ENCODE measurements at regions not wholly inside any gene's neighbourhood (a gene's known extent, or its start where the extent isn't known, plus 50 kb on each side); places are given as distances from the start of the nearest gene placed in this dataset.
"Not testable (repeated sequence)": the region's sequence is repeated elsewhere in the genome, so short reads cannot be mapped to it uniquely, and the experiment has no call there.

DNA sequence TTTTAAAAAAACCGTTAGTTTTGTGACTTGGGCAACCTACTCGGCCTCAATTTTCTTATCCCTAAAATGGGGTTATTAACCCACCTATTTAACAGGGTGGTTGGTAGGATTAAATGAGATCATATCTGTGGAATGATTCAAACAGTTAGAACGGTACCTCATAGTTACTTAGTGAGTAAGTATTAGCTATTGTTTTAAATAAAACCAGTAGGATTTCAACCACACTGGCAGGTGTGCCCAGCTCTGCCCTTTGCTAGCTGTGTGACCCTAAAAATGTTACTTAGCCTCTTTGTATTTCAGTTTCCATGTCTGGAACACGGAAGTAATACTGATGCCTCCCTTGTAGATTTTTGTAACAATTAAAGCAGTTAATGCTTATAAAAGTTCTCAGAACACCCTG lies 225.8 kb upstream of the SPRY1 start:
- Mint-ChIP-seq H3K27ac (no peak overlapping the region), H3K36me3 (ENCODE audit: low read depth) (peaks cover 16% of the 10 kb centered on the region), H3K27me3 (no peaks in the 10 kb centered on the region), H3K4me1 (ENCODE audit: low read depth) (no peaks in the 10 kb centered on the region), H3K4me3 (no peak overlapping the region), H3K9me3 (no peaks in the 10 kb centered on the region)
- no peak for DNase-seq

DNA sequence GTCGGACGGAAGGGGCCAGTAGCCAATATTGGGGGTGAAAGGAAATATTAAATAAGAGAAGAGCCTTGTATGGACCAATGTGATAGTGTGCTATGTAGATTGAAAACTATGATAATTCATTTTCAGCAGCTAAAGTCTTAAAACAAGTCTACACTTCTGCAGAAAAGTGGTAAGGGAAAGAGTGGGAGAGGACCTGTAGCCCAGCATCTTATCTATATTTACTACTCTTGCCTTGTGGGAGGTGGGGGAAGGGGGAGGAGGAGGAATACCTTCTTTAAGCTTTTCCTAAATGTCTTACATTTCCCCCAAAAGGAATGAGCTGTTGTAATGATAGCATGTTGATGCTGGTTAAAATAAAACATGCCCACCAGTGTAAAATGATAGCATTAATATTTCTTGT lies 220.0 kb upstream of the SPRY1 start:
- no peak for DNase-seq
- Mint-ChIP-seq H3K9me3 (no peaks in the 10 kb centered on the region), H3K27ac (no peak overlapping the region), H3K4me3 (no peak overlapping the region), H3K36me3 (ENCODE audit: low read depth) (peaks cover 8% of the 10 kb centered on the region), H3K4me1 (ENCODE audit: low read depth) (no peaks in the 10 kb centered on the region), H3K27me3 (no peaks in the 10 kb centered on the region)

DNA sequence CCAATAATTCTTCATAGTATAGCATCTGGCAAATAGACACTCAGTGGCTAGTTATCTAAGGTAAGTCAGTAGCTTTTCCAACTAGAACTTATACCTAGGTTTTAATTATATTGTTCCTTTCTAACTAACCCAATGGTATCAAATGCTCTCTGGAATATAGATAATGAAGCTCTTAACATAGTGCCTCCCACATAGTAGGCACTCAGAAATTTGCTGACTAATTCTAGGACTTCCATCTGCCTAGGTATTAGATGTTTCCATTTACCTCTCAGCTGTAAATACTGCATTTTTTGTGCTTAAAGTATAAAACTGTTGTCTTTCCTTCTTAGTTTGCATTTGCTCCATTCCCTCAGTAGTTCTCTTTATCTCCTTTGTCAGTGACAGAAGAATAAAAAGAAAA lies 214.3 kb upstream of the SPRY1 start:
- Mint-ChIP-seq H3K27me3 (no peaks in the 10 kb centered on the region), H3K27ac (no peak overlapping the region), H3K36me3 (ENCODE audit: low read depth) (peaks cover 5% of the 10 kb centered on the region), H3K9me3 (no peaks in the 10 kb centered on the region), H3K4me1 (ENCODE audit: low read depth) (no peaks in the 10 kb centered on the region), H3K4me3 (no peak overlapping the region)
- no peak for DNase-seq

DNA sequence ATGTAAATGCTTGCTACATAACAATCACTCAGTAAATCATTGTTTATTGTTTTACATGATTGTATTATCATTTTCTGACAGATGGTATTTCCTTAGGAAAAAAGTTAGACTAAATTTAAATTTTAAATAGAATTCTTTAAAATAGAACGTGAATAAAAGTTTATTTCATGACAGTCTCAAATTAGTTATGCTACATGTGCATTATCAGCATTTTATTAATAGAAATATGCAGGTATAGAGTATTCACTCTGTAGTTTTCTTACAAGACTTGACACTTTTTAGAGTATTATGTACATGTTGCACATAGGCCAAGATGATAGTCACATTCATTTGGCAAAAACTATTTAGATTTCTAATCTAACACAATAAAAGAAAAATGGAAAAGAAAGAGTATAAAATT lies 213.3 kb upstream of the SPRY1 start:
- DNase-seq: no peak
- H3K27me3 Mint-ChIP-seq: no peaks in the 10 kb centered on the region
- peaks cover 5% of the 10 kb centered on the region for H3K36me3 Mint-ChIP-seq (ENCODE audit: low read depth)
- H3K27ac Mint-ChIP-seq: no peak overlapping the region
- H3K4me1 Mint-ChIP-seq (ENCODE audit: low read depth): no peaks in the 10 kb centered on the region
- H3K4me3 Mint-ChIP-seq: no peak overlapping the region
- no peaks in the 10 kb centered on the region for H3K9me3 Mint-ChIP-seq

DNA sequence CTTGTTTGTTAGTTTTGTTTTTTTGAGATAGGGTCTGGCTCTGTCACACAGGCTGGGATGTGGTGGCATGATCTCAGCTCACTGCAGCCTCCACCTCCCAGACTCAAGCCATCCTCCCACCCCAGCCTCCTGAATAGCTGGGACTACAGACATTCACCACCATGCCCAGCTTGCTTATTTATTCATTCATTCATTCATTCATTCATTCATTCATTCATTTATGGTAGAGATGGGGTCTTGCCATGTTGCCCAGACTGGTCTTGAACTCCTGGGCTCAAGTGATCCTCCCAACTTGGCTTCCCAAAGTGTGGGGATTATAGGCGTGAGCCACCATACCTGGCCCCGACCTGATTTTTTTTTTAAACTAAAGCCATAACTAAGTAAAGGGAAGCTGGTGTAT lies 212.8 kb upstream of the SPRY1 start:
- H3K27ac Mint-ChIP-seq, H3K9me3 Mint-ChIP-seq, H3K27me3 Mint-ChIP-seq: not testable (repeated sequence)

DNA sequence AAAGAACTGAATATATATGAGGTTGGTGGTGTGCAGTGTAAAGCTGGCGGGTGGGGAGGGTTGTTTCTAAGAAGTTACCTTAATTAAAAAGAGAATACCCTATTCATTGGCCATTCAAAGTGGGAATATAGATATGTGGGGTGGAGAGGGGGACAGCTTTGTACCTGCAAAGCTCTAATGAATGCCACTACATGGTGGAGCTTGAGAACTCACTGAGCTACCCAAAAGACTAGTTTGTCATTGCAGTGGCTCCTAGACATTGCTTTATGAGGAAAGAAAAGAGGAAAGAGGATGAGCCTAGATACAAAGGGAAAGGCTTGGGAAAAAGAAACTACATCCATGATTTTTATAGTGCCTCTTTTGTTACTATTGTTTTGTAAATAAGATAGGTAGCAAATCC lies 209.9 kb upstream of the SPRY1 start:
- H3K4me3 Mint-ChIP-seq: no peak overlapping the region
- no peak for DNase-seq
- H3K9me3 Mint-ChIP-seq: no peaks in the 10 kb centered on the region
- no peaks in the 10 kb centered on the region for H3K4me1 Mint-ChIP-seq (ENCODE audit: low read depth)
- H3K27me3 Mint-ChIP-seq: no peaks in the 10 kb centered on the region
- H3K27ac Mint-ChIP-seq: no peak overlapping the region
- H3K36me3 Mint-ChIP-seq (ENCODE audit: low read depth): peaks cover 5% of the 10 kb centered on the region

More for the DNA sequence above, 212.8 kb upstream of the SPRY1 start:
- not testable (repeated sequence) for DNase-seq; H3K4me1 Mint-ChIP-seq (ENCODE audit: low read depth); H3K36me3 Mint-ChIP-seq (ENCODE audit: low read depth); H3K4me3 Mint-ChIP-seq

DNA sequence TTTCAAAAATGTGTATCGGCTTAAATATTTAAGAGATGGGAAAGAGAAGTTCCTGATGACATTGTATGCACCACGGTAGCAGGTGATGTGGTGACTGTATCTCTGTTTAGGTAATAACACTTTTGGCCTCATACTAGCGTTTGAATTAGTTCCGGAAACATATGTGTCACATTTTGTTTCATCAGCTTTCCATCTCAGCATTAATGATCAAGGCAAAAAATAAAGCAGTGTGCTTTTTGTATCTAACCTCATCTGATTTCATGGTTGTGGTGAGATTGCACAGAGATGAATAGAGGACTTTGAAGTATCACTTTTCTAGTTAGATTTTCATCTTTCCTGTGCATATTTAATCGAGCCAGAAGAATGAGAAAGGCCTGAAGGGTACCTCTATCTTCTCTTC lies 206.4 kb upstream of the SPRY1 start:
- H3K27me3 Mint-ChIP-seq: no peaks in the 10 kb centered on the region
- no peak for DNase-seq
- H3K9me3 Mint-ChIP-seq: no peaks in the 10 kb centered on the region
- H3K4me3 Mint-ChIP-seq: no peak overlapping the region
- no peak overlapping the region for H3K27ac Mint-ChIP-seq
- H3K36me3 Mint-ChIP-seq (ENCODE audit: low read depth): no peaks in the 10 kb centered on the region
- no peaks in the 10 kb centered on the region for H3K4me1 Mint-ChIP-seq (ENCODE audit: low read depth)

DNA sequence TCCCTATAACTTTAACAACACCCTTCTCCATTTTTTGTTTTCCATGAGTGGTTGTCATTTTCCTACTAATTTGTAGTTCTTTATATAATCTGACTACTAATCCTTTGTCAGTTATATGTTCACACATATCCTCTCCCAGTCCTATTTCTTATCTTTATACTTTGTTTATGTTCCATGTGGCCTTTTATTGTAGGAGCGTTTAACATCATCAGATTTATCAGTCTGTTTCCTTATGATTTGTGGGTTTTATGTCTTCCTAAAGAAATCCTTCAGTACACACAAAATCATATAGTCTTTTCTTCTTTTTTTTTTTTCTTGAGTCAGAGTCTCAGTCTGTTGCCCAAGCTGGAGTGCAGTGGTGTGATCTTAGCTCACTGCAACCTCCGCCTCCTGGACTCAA lies 204.9 kb upstream of the SPRY1 start:
- no peak overlapping the region for H3K4me3 Mint-ChIP-seq
- H3K27ac Mint-ChIP-seq: no peak overlapping the region
- H3K9me3 Mint-ChIP-seq: no peaks in the 10 kb centered on the region
- peaks cover 7% of the 10 kb centered on the region for H3K36me3 Mint-ChIP-seq (ENCODE audit: low read depth)
- H3K4me1 Mint-ChIP-seq (ENCODE audit: low read depth): no peaks in the 10 kb centered on the region
- DNase-seq: no peak
- no peaks in the 10 kb centered on the region for H3K27me3 Mint-ChIP-seq

DNA sequence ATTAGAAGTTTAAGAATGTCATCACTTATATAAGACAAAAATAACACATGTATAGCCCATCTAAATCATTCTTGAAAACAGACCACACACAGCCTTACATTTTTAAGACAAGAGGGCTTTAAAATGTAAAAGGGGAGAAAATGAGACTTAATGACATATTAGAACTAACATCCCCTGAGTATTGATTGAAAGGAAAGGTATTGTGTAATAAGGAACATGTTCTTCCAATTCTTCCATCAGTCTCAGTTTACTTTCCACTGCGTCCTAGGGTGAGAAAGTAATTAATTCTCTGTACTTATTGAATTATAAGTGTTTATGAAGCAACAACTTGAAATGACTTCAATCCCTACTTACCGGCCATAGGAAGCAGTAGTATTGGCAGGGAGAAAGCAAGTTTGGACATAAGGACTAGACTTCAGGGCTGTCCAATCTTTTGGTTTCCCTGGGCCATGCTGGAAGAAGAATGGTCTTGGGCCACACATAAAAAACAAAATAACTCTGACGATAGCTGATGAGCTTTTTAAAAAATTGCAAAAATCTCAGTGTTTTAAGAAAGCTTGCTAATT lies 202.7 kb upstream of the SPRY1 start:
- H3K27ac Mint-ChIP-seq: no peak overlapping the region
- H3K27me3 Mint-ChIP-seq: no peaks in the 10 kb centered on the region
- H3K9me3 Mint-ChIP-seq: no peaks in the 10 kb centered on the region
- no peak overlapping the region for H3K4me3 Mint-ChIP-seq
- no peak for DNase-seq
- no peaks in the 10 kb centered on the region for H3K4me1 Mint-ChIP-seq (ENCODE audit: low read depth)
- peaks cover 7% of the 10 kb centered on the region for H3K36me3 Mint-ChIP-seq (ENCODE audit: low read depth)

DNA sequence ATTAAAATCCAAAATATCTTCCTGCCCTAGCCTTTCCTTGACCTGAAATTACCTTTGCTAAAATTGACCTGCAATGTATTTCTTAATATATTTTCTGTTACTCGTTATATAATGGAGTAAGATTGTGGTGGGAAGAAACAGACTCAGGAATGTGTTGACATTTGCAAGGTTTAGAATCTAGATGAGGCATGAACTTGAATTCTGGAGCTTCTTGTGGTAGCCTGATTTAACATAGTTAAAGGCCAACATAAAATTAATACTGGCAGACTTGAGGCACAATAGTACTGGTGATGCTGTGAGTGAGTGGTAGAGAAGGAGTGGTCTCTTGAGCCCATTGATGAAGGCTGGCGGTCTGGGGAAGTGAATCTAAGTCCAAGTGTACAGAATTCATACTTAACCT lies 197.9 kb upstream of the SPRY1 start:
- DNase-seq: no peak
- no peak overlapping the region for H3K4me3 Mint-ChIP-seq
- H3K9me3 Mint-ChIP-seq: no peaks in the 10 kb centered on the region
- H3K27me3 Mint-ChIP-seq: no peaks in the 10 kb centered on the region
- H3K27ac Mint-ChIP-seq: no peak overlapping the region
- H3K36me3 Mint-ChIP-seq (ENCODE audit: low read depth): peaks cover 18% of the 10 kb centered on the region
- H3K4me1 Mint-ChIP-seq (ENCODE audit: low read depth): no peaks in the 10 kb centered on the region

DNA sequence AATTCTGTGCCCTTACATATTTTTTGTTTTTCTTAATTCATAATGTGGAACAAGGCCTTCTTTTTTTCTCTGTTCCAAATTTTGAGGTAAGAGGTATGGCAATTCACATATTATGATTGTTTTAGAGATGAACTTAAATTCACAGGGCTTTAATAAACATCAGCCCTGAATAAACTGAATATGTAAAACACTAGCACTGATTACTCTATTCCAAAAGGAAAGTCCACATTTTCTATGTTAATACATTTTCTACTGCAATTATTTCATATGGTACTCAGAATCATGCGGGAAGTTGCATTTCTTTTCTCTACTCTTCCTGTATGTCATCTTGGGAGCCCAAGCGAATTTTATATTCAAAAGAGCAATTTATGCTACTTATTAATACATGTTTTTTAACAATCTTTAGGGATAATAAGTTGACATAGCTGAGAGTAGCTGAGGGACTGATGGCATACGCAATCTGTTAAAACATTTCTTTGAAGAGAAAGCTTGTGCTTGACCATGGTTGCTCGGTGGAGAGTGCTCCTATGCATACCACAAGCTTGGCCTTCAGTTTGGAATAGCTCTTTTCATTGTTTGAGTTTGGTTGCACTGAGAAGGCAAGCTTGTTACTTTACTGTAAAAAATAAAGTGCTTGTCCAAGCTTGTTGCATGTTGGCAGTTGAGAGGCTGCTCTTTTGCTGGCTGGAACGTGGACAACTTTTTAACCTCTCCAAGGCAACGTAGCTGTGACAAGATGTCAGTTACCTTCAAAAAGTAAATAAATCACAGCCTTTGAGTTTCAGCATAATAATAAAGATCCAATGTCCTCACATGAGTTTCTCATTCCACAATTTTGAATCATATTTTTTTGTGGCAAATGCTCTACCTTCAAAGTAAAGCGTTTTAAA lies 196.3 kb upstream of the SPRY1 start:
- no peaks in the 10 kb centered on the region for H3K4me1 Mint-ChIP-seq (ENCODE audit: low read depth)
- no peaks in the 10 kb centered on the region for H3K9me3 Mint-ChIP-seq
- DNase-seq: no peak
- no peak overlapping the region for H3K27ac Mint-ChIP-seq
- H3K36me3 Mint-ChIP-seq (ENCODE audit: low read depth): peaks cover 25% of the 10 kb centered on the region
- H3K27me3 Mint-ChIP-seq: no peaks in the 10 kb centered on the region
- no peak overlapping the region for H3K4me3 Mint-ChIP-seq

DNA sequence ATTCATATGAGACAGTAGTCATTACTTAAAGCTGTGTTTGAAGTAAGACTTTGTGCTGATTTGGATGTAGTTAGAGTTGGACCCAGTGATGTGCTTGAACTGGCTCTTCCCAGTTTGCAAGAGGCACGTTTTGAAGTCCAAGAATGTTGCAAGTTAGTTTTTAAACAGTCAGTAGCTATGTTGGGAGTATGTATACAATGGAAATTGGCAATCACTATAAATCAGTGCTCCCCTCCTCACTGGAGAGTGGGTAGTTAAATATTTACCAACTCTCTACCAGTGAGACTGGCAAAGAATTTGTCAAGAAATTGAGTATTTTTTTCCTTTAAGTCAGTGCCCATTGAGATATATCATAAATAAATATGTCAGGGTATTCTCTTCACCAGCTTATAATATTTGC lies 191.9 kb upstream of the SPRY1 start:
- no peak overlapping the region for H3K27ac Mint-ChIP-seq
- no peaks in the 10 kb centered on the region for H3K9me3 Mint-ChIP-seq
- no peaks in the 10 kb centered on the region for H3K27me3 Mint-ChIP-seq
- H3K4me1 Mint-ChIP-seq (ENCODE audit: low read depth): no peaks in the 10 kb centered on the region
- H3K4me3 Mint-ChIP-seq: no peak overlapping the region
- peaks cover 26% of the 10 kb centered on the region for H3K36me3 Mint-ChIP-seq (ENCODE audit: low read depth)
- no peak for DNase-seq

DNA sequence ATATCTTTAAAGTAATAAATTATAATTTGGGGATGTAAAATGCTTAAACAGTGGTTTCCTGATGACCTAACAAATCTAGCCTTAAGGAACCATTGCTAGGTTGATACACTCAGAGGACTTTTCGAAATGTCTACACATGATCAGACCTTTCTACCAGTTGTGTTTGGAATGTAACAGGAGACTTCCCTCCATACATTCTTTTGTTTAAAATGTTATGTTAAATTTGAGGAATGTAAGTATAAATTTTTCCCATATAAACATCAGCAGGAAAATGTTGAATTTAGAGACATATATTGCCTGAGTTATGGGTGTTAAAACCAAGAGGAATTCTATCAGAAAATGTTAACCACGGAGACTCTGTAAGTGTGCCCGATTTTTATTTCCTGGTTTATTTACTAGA lies 190.6 kb upstream of the SPRY1 start:
- DNase-seq: no peak
- peaks cover 29% of the 10 kb centered on the region for H3K36me3 Mint-ChIP-seq (ENCODE audit: low read depth)
- no peak overlapping the region for H3K27ac Mint-ChIP-seq
- no peaks in the 10 kb centered on the region for H3K9me3 Mint-ChIP-seq
- H3K27me3 Mint-ChIP-seq: no peaks in the 10 kb centered on the region
- no peak overlapping the region for H3K4me3 Mint-ChIP-seq
- H3K4me1 Mint-ChIP-seq (ENCODE audit: low read depth): no peaks in the 10 kb centered on the region

DNA sequence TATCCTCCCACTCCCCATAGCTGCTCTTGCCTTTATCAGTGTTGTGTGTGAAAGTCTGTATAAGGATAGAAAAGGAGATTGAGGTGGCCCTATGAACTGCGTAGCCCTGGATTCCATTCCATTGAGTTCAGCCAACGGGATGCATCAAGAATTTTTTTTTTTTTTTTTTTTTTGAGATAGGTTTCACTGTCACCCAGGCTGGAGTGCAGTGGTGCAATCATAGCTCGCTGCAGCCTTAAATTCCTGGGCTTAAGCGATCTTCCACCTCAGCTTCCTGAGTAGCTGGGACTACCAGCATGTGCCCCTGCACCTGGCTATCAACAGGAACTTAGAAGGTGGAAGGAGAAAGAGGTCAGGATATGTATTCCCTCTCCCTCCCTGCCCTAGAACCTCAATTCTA lies 187.2 kb upstream of the SPRY1 start:
- Mint-ChIP-seq H3K9me3 (no peaks in the 10 kb centered on the region), H3K27me3 (no peaks in the 10 kb centered on the region), H3K4me3 (no peak overlapping the region), H3K27ac (no peak overlapping the region), H3K4me1 (ENCODE audit: low read depth) (no peaks in the 10 kb centered on the region), H3K36me3 (ENCODE audit: low read depth) (peaks cover 17% of the 10 kb centered on the region)
- DNase-seq: no peak

DNA sequence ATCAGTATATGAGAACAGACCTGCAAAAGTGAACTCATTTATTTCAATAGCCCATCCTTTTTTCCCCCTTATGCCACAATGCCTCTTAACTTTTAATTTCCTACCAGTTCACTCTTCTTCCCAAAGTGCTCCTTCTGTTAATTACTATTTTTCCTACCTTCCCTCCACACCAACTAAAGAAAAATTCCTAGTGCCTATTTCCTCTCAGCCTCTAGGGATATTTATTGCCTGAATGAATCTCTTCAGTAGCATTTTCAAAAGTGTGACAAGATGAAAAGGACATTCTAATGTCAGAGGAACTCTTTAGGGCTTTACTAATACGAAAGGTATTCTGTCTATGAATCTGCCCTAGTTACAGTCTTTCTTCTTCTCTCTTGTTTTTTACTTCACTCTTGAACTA lies 181.1 kb upstream of the SPRY1 start:
- Mint-ChIP-seq H3K27me3 (no peaks in the 10 kb centered on the region), H3K27ac (no peak overlapping the region), H3K4me3 (no peak overlapping the region), H3K9me3 (no peaks in the 10 kb centered on the region), H3K4me1 (ENCODE audit: low read depth) (no peaks in the 10 kb centered on the region), H3K36me3 (ENCODE audit: low read depth) (peaks cover 8% of the 10 kb centered on the region)
- DNase-seq: no peak
